DND-41 (cell line): ENCODE measurements at regions not wholly inside any gene's neighbourhood (a gene's known extent, or its start where the extent isn't known, plus 50 kb on each side); places are given as distances from the start of the nearest gene placed in this dataset.

ENCODE experiments used
- ATAC-seq: fragments of 200-7000 bp; cut with Tn5 transposase; 3 replicates; pipeline ENCODE4 v1.9.1; 2021; ENCODE audit warnings: low read depth; ENCODE audit not compliant: insufficient read depth
- DNase-seq: peaks from one replicate; pipeline ENCODE4 v3.0.0-alpha.2; 2020
- H2AFZ ChIP-seq: 2 replicates; pipeline ENCODE4 v1.6.0; 2012; ENCODE audit warnings: low read depth, low read length
- H3K27ac ChIP-seq: 2 replicates; pipeline ENCODE4 v1.5.1; 2012; ENCODE audit warnings: low read length, inconsistent platforms
- H3K27me3 ChIP-seq: fragments of 200-600 bp; sonication (generic); 2 replicates; pipeline ENCODE4 v1.6.0; 2012; ENCODE audit warnings: low read length, mild to moderate bottlenecking, inconsistent platforms; ENCODE audit not compliant: insufficient read depth, poor library complexity
- H3K36me3 ChIP-seq: 2 replicates; pipeline ENCODE4 v1.5.1; 2012; ENCODE audit warnings: low read length, inconsistent platforms; ENCODE audit not compliant: insufficient read depth
- H3K4me1 ChIP-seq: 2 replicates; pipeline ENCODE4 v1.5.1; 2012; ENCODE audit warnings: mild to moderate bottlenecking, low read length; ENCODE audit not compliant: insufficient read depth
- H3K4me2 ChIP-seq: 2 replicates; pipeline ENCODE4 v1.6.0; 2012; ENCODE audit warnings: mild to moderate bottlenecking, moderate library complexity, low read length, inconsistent platforms; ENCODE audit not compliant: insufficient read depth
- H3K4me3 ChIP-seq, 2 experiments: fragments of 200-600 bp in 1 of 2; shearing (Covaris generic) in 1 of 2; 2 replicates each; pipeline ENCODE4 v1.5.1; 2012 to 2016; ENCODE audit warnings: inconsistent platforms in 2 of 2, low read length in 2 of 2, mild to moderate bottlenecking in 2 of 2, low read depth in 1 of 2, moderate library complexity in 1 of 2
- H3K79me2 ChIP-seq: 2 replicates; pipeline ENCODE4 v1.6.0; 2012; ENCODE audit warnings: low read length, inconsistent platforms; ENCODE audit not compliant: insufficient read depth
- H3K9ac ChIP-seq: 2 replicates; pipeline ENCODE4 v1.6.0; 2012; ENCODE audit warnings: low read depth, mild to moderate bottlenecking, inconsistent platforms, low read length, moderate library complexity
- H3K9me3 ChIP-seq: 2 replicates; pipeline ENCODE4 v1.5.1; 2012; ENCODE audit warnings: low read length, moderate library complexity, mild to moderate bottlenecking, inconsistent platforms; ENCODE audit not compliant: insufficient read depth, severe bottlenecking
- H4K20me1 ChIP-seq: 2 replicates; pipeline ENCODE4 v1.6.0; 2012; ENCODE audit warnings: low read length; ENCODE audit not compliant: insufficient read depth
- CTCF ChIP-seq: IDR thresholded peaks from 2 replicates; pipeline ENCODE4 v1.5.1; 2012; ENCODE audit warnings: borderline replicate concordance, low read length, moderate library complexity, mild to moderate bottlenecking; ENCODE audit not compliant: poor library complexity, severe bottlenecking; ENCODE audit errors: extremely low read depth
- EZH2 ChIP-seq: IDR thresholded peaks from 3 replicates; pipeline ENCODE4 v1.6.1; 2012; ENCODE audit warnings: borderline replicate concordance, low read depth, mild to moderate bottlenecking, moderate library complexity, low read length, inconsistent platforms; ENCODE audit not compliant: severe bottlenecking

DNA sequence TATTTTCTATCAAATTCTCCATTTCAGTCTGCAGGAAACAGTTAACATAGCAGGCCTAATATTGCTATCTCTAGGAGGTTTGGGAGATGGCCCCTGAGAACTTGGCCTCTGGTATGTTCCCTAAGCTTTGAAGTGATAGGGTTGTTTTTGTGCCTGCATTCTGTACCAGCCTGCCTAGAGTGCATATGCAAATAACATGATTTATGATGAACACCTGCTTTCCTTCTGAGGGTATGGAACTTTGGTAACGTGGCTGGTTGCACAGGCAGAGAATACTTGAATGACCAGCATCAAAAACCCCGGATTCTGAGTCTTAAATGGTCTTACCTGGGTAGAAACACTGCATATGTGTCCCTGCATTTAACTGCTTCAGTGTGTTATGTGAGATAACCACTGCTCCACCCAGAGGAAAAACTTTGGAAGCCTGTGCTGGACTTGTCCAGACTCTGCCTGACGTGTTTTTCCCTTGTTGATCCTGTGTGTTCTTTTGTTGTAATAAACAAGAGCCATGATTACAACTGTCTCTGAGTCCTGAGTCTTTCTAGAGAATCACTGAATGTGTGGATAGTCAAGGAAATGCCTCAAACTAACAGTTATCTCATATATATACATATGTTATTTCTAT, 111.3 kb upstream of the ABCA1 start:
- Histone ChIP-seq H3K4me3 (no peak overlapping the region), H3K27me3 (no peaks in the 10 kb centered on the region), H3K4me2 (no peak overlapping the region), H2AFZ (no peak overlapping the region), H3K9ac (no peak overlapping the region), H3K79me2 (no peaks in the 10 kb centered on the region), H3K36me3 (no peaks in the 10 kb centered on the region), H3K4me1 (no peaks in the 10 kb centered on the region), H3K9me3 (no peaks in the 10 kb centered on the region), H4K20me1 (no peaks in the 10 kb centered on the region), H3K27ac (no peak overlapping the region)
- DNase-seq (no peak), ATAC-seq (no peak)
- no peak for TF ChIP-seq CTCF
- no peak for TF ChIP-seq EZH2

- Histone ChIP-seq H3K36me3 (no peaks in the 10 kb centered on the region), H3K9me3 (no peaks in the 10 kb centered on the region), H3K27ac (no peak overlapping the region), H3K9ac (no peak overlapping the region), H4K20me1 (no peaks in the 10 kb centered on the region), H3K79me2 (no peaks in the 10 kb centered on the region), H3K4me2 (no peak overlapping the region), H3K4me1 (no peaks in the 10 kb centered on the region), H3K4me3 (no peak overlapping the region), H2AFZ (no peak overlapping the region), H3K27me3 (no peaks in the 10 kb centered on the region)
- TF ChIP-seq CTCF (no peak), EZH2 (no peak)
- DNase-seq: no peak
- no peak for ATAC-seq
These were observed 115.5 kb upstream of the ABCA1 start for GRCh38 chr9:105043370-105043936.

GRCh38 chr9:105044518-105044917, 116.6 kb upstream of the ABCA1 start:
- DNase-seq: no peak
- Histone ChIP-seq H3K27me3 (no peaks in the 10 kb centered on the region), H3K36me3 (no peaks in the 10 kb centered on the region), H3K4me2 (no peak overlapping the region), H3K9ac (no peak overlapping the region), H3K4me3 (no peak overlapping the region), H3K9me3 (no peaks in the 10 kb centered on the region), H3K27ac (no peak overlapping the region), H3K79me2 (no peaks in the 10 kb centered on the region), H2AFZ (no peak overlapping the region), H3K4me1 (no peaks in the 10 kb centered on the region), H4K20me1 (no peaks in the 10 kb centered on the region)
- no peak for TF ChIP-seq EZH2
- TF ChIP-seq CTCF: no peak
- ATAC-seq: no peak
